ENCODE measurements at regions not wholly inside any gene's neighbourhood (a gene's known extent, or its start where the extent isn't known, plus 50 kb on each side); places are given as distances from the start of the nearest gene placed in this dataset.

DNA sequence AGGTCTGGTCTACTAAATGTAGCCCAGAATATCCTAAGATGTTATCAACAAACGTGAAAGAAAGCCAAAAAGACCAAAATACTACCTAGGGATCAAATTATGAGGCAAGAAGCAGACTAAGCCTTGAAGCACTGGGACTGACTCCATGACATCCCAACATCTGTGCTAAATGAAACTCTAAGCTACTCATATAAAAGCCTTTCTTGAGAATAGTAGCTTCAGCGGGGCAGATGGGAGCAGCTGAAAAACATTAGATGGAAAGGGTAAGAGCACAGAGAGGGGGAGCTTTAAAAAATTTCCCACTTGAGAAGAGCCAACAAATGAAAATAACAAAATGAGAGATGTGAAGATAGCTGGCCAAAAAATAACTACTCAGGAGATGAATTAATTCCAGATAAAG is 81.7 kb downstream of the MAD2L1 start:
- DNase-seq (ENCODE audit: low spot score), result no peak
- in situ Hi-C loops (cut with MboI; ENCODE audit: low sequenced_read_pairs, unreplicated experiment), result no loop called here
- TF ChIP-seq, protein P1, sequence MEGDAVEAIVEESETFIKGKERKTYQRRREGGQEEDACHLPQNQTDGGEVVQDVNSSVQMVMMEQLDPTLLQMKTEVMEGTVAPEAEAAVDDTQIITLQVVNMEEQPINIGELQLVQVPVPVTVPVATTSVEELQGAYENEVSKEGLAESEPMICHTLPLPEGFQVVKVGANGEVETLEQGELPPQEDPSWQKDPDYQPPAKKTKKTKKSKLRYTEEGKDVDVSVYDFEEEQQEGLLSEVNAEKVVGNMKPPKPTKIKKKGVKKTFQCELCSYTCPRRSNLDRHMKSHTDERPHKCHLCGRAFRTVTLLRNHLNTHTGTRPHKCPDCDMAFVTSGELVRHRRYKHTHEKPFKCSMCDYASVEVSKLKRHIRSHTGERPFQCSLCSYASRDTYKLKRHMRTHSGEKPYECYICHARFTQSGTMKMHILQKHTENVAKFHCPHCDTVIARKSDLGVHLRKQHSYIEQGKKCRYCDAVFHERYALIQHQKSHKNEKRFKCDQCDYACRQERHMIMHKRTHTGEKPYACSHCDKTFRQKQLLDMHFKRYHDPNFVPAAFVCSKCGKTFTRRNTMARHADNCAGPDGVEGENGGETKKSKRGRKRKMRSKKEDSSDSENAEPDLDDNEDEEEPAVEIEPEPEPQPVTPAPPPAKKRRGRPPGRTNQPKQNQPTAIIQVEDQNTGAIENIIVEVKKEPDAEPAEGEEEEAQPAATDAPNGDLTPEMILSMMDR (IDR thresholded peaks at IDR 0.05; ENCODE audit: borderline replicate concordance, control extremely low read depth, extremely low read depth, insufficient read depth, missing control alignments), result no peak

GRCh38 chr4:119982756-119983155 is 83.9 kb downstream of the MAD2L1 start:
- no peak for DNase-seq (ENCODE audit: low spot score)
- TF ChIP-seq, protein P1 (IDR thresholded peaks at IDR 0.05; ENCODE audit: borderline replicate concordance, control extremely low read depth, extremely low read depth, insufficient read depth, missing control alignments), result no peak
- in situ Hi-C loops (cut with MboI; ENCODE audit: low sequenced_read_pairs, unreplicated experiment), result no loop called here

GRCh38 chr4:119980456-119980855 is 86.2 kb downstream of the MAD2L1 start:
- DNase-seq (ENCODE audit: low spot score), result no peak
- TF ChIP-seq, protein P1 (IDR thresholded peaks at IDR 0.05; ENCODE audit: borderline replicate concordance, control extremely low read depth, extremely low read depth, insufficient read depth, missing control alignments), result no peak
- in situ Hi-C loops (cut with MboI; ENCODE audit: low sequenced_read_pairs, unreplicated experiment), result no loop called here

- TF ChIP-seq, protein P1 (IDR thresholded peaks at IDR 0.05; ENCODE audit: borderline replicate concordance, control extremely low read depth, extremely low read depth, insufficient read depth, missing control alignments), result no peak
- in situ Hi-C loops (cut with MboI; ENCODE audit: low sequenced_read_pairs, unreplicated experiment), result no loop called here
- no peak for DNase-seq (ENCODE audit: low spot score)
Measured at GRCh38 chr4:119977076-119977940, 89.3 kb downstream of the MAD2L1 start.

- DNase-seq (ENCODE audit: low spot score), result no peak
- TF ChIP-seq, protein P1 (IDR thresholded peaks at IDR 0.05; ENCODE audit: borderline replicate concordance, control extremely low read depth, extremely low read depth, insufficient read depth, missing control alignments), result no peak
- in situ Hi-C loops (cut with MboI; ENCODE audit: low sequenced_read_pairs, unreplicated experiment), result no loop called here
Measured at GRCh38 chr4:119971431-119972084, 95.1 kb downstream of the MAD2L1 start.

DNA sequence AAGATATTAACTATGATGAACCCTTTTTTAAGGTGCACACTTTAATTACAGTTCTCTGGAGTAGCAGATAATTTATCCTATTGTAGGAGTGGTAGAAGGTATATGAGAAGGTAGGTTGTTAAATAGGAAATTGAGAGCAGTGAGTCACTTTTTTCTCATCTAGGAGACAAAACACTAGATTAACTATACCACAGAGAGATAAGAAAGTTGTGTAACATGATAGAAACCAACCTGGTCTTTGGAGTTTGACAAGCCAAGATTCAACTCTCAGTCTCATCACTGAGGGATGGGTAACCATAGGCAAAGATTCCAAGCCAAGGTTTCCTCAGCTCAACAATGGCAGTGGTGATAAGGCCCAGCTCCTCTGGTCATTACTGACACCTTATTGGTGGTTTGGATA is 104.0 kb downstream of the MAD2L1 start:
- TF ChIP-seq, protein P1 (IDR thresholded peaks at IDR 0.05; ENCODE audit: borderline replicate concordance, control extremely low read depth, extremely low read depth, insufficient read depth, missing control alignments), result no peak
- in situ Hi-C loops (cut with MboI; ENCODE audit: low sequenced_read_pairs, unreplicated experiment), result no loop called here
- DNase-seq (ENCODE audit: low spot score), result no peak

Measured in GM13976 (cell line).